H54 (cell line): ENCODE measurements at regions not wholly inside any gene's neighbourhood (a gene's known extent, or its start where the extent isn't known, plus 50 kb on each side); places are given as distances from the start of the nearest gene placed in this dataset.
A peak's percentile ranks its signal among the peaks of the same experiment; 100 is the strongest.
"Not testable (repeated sequence)": the region's sequence is repeated elsewhere in the genome, so short reads cannot be mapped to it uniquely, and the experiment has no call there.

ENCODE experiments used
- DNase-seq: peaks from one replicate; pipeline ENCODE4 v3.0.0; 2011; ENCODE audit warnings: low spot score, mixed read lengths; ENCODE audit not compliant: insufficient read length
- FAIRE-seq: peaks from 3 replicates; lab custom pipeline; 2011; peaks lifted over from hg19 to GRCh38; lab: Jason Lieb, UNC
- POLR2A ChIP-seq: IDR thresholded peaks from 2 replicates; pipeline ENCODE4 v1.6.1; 2011; ENCODE audit warnings: low read depth, mild to moderate bottlenecking, low read length

GRCh38 chr12:33770652-33771051 is 251.6 kb upstream of the ALG10 start:
- no peak for DNase-seq
- TF ChIP-seq POLR2A, result no peak
- no peak for FAIRE-seq

- no peak for FAIRE-seq
- TF ChIP-seq POLR2A, result no peak
These were observed 250.4 kb upstream of the ALG10 start for GRCh38 chr12:33771889-33772288.

DNA sequence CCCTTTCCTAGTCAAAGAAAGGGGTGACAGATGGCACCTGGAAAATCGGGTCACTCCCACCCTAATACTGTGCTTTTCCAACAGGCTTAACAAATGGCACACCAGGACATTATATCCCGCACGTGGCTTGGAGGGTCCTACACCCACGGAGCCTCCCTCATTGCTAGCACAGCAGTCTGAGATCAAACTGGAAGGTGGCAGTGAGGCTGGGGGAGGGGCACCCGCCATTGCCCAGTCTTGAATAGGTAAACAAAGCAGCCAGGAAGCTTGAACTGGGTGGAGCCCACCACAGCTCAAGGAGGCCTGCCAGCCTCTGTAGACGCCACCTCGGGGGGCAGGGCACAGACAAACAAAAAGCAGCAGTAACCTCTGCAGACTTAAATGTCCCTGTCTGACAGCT is 249.2 kb upstream of the ALG10 start:
- not testable (repeated sequence) for FAIRE-seq, DNase-seq

More at GRCh38 chr12:33771889-33772288, 250.4 kb upstream of the ALG10 start:
- no peak for DNase-seq

DNA sequence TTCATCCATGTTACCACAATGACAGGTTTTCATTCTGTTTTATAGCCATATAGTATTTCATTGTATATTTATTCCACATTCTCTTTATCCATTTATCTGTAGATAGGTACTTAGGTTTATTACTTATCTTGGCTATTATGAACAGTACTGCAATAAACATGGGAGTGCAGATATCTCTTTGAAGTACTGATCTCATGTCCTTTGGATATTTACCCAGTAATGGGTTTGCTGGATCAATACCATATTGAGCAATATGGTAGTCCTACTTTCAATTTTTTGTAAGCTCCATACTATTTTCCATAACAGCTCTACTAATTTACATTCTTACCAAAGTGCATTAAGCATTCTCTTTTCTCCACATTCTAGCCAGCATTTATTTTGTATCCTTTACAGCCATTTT is 235.8 kb upstream of the ALG10 start:
- DNase-seq, result no peak
- no peak for FAIRE-seq
- TF ChIP-seq POLR2A, result no peak

- no peak for DNase-seq
- no peak for TF ChIP-seq POLR2A
- no peak for FAIRE-seq
These were observed 227.3 kb upstream of the ALG10 start for GRCh38 chr12:33794954-33795353.

DNA sequence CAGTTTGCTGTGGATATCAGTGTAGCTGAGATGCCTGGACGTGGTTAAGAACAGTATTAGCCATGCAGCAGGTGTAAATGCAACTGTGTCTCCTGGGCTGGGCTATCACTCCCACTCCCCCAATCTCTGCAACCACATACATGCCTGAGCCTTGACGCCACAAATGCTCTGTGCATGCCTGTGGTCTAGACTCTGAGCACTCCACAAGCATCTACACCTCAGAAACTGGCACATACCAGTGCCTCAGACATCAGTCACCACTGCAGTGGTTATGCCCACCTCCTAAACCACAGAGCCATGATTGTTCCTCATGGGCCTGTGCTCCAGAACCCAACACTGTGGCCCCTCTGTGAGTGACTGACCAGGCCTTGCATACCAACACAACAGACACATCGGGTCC is 226.8 kb upstream of the ALG10 start:
- FAIRE-seq, result no peak
- TF ChIP-seq POLR2A, result no peak
- no peak for DNase-seq

DNA sequence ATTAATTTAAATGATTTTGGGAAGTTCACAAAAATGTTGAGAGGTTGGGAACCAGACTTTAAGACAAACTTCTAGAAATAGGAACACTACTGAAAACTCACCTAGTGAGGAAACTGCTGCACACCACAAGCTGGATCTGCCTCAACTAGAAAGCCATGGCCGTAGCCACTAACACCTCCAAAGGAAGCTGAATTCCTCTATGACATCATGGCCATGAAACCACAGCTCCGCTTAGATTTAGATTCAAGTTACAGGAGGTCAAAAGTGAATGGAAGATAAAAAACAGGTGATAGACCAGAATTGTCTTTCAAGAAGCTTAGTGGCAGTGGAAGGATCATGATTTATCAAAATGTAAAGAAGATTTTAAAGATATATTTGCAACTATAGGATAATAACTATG is 208.8 kb upstream of the ALG10 start:
- no peak for FAIRE-seq
- no peak for DNase-seq
- no peak for TF ChIP-seq POLR2A

DNA sequence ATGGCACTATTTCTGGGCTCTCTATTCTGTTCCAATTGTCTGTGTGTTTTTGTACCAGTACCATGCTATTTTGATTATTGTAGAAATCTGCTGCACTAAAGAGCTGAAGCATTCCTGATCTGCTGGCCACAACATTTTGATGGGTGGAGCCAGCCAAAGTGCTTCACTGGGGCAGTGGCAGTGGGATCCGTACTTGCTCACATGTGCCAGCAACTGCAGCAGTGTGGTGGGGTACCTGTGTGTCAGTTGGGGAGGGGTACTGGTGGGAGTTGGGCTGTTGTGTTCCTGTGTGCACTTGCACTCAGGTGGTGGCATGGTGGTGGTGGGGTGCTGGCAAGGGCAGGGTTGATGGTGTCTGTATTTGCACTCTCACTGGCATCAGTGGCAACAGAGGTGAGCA is 204.6 kb upstream of the ALG10 start:
- no peak for TF ChIP-seq POLR2A
- no peak for FAIRE-seq
- no peak for DNase-seq

DNA sequence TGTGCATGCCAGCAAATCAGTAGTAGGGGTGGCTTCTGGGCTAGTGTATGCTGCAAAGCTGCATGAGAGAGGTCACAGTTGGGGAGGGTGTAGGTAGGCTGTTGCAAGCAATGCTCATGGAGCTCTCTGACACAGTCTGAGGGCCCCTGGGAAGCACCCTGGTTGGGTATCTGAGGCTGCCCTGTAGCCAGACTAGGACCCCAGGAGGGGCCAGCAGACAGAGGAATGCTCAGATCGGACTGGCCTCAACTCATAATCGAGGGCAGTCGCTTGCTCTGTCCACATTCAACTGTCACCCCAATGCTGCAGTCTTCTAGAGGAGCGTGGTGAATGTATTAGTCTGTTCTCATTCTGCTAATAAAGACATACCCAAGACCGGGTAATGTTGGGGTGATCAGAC is 204.0 kb upstream of the ALG10 start:
- TF ChIP-seq POLR2A, result no peak
- no peak for FAIRE-seq
- DNase-seq, result no peak

DNA sequence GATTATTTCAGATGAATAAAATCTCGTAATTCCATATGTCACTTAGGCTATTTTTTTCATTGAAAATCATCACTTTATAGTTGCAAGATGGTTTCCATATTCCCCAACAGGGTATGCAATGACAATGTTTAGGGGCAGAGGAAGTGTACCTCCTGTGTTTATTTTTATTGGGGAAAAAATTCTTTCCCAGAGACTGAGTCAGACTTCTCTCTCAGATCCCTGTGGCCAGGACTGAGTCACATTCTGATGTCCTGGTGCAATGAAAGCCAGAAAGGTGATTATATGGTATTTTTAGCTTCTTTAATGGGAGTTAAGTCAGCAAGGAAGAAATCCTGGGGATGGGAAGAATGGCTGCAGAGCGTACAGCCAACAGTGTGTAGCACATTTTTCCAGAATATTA is 196.9 kb upstream of the ALG10 start:
- no peak for TF ChIP-seq POLR2A
- peak; percentile 2 for DNase-seq
- FAIRE-seq, result no peak

DNA sequence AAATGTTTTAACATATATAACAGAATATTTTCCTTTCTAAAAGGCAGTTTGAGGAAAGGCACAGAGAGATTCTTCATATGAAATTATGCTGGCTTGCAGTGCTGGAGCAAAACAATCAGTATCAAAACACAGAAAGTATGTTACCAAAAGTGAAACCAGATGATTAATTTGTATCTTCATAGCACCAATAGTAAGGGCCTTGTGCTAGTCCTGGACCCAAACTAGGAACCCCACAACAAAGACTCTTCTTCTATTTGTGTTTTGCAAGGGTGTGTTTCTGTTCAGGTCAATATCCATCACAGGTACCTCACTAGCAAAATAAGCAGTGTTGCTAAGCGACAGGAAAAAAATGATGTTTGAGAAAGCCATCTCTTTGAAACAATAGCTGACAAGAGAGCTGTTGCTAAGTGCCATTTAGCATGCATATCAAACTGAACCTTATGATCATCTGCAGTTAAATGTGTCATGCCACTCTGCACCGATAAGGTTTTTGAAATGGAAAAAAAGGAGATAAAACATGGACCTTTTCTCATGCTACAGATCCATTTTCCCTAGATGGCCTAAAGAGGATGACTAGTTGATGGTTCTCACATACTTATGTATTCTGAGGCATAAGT is 196.2 kb upstream of the ALG10 start:
- FAIRE-seq, result no peak
- DNase-seq, result no peak
- TF ChIP-seq POLR2A, result no peak

DNA sequence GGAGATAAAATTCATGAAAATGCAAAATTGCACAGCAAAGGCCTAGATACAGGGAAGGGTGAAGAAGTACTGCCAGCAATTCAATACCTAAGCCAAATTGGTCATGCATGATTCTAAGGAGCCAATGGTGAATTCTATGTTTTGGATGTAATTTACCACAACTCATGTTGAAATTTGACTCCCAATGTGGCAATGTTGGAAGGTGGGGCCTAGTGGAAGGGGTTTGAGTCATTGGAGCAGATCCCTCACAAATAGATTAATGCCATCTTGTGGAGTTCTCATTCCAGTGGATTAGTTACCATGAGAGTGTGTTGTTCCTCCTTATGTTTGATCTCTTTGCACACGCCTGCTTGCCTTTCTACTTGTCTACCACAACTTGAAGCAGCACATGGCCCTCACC is 194.0 kb upstream of the ALG10 start:
- TF ChIP-seq POLR2A, result no peak
- DNase-seq (no peak), FAIRE-seq (no peak)

DNA sequence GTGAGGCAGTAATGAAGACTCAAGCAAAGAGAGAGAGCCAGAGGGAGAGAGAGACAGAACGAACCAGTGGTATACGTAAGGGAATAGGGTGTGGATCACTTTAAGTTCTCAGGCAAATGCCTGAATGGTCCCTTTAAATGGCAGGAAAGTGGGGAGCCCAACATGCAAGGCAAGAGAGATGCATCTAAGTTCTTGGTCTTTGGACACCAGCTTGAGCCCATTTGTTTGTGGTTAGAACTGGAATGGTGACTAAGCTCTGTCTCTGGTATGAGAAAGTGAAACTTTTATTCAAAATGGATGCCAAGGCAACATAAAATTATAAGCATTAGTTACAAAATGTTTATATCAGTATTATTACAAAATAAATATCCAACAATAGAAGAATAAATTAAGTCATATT is 192.2 kb upstream of the ALG10 start:
- DNase-seq, result no peak
- FAIRE-seq, result no peak
- no peak for TF ChIP-seq POLR2A

- DNase-seq, result no peak
- FAIRE-seq, result no peak
- TF ChIP-seq POLR2A, result no peak
These were observed 189.4 kb upstream of the ALG10 start for GRCh38 chr12:33832900-33833299.

GRCh38 chr12:33834672-33835071 is 187.6 kb upstream of the ALG10 start:
- DNase-seq (no peak), FAIRE-seq (no peak)
- TF ChIP-seq POLR2A, result no peak

- no peak for FAIRE-seq
- no peak for DNase-seq
- TF ChIP-seq POLR2A, result no peak
These were observed 145.7 kb upstream of the ALG10 start for GRCh38 chr12:33876618-33877017.
